ENCODE measurements at regions not wholly inside any gene's neighbourhood (a gene's known extent, or its start where the extent isn't known, plus 50 kb on each side); places are given as distances from the start of the nearest gene placed in this dataset.
"Not testable (repeated sequence)": the region's sequence is repeated elsewhere in the genome, so short reads cannot be mapped to it uniquely, and the experiment has no call there.

DNA sequence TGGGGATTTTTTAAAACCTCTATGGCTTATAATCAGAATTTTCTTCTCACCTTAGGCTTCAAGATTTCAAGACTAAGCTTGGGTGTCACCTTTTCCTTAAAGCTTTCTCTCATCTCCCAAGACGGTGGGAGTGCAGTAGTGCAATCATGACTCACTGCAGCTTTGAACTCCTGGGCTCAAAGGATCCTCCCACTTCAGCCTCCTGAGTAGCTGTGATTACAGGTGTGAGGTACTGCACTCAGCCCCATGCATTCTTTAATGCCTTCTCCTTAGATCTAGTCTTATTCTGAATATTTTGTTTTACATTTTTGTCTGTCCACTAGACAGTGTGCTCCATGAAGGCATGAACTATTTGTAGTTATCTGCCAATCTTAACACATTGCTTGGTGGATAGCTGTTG lies 55.7 kb upstream of the FAT3 start:
- DNase-seq (ENCODE audit: low spot score), result no peak

DNA sequence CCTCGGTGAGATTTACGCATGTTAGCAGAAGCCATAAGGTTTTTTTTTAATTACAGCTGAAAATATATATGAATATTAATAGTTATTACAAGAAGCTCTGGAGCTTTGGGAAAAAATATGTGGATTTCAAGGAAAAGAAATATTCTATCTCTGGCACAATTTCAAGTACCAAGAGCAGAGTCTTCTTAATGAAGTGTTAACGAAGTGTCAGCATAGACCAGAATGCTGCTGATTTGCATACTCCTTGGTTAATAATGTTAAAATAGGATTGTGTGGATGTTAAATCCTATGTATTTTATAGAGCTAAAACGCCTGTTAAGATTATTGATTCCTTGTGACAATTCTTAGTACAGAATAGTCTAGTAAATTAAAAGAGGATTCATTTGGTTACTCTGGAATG lies 57.0 kb upstream of the FAT3 start:
- DNase-seq (ENCODE audit: low spot score), result no peak

DNA sequence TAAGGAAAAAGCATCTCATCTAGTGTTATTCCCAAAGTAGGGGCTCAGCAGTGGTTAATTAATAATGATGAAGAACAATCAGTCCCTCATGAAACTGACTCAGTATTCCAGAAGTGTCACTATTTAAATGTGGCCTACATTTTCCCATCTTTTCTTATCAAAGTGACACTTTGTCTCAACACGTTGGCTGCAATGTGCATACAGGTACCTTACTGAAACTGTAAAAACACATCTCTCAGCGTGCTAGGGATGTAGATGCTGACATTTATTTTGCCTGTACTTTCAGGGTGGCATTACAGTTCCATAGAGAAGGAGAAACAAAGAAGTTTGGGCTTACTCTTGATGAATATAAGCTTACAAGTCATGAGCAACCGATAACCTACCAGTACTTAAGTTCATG lies 58.3 kb upstream of the FAT3 start:
- DNase-seq (ENCODE audit: low spot score), result no peak

DNA sequence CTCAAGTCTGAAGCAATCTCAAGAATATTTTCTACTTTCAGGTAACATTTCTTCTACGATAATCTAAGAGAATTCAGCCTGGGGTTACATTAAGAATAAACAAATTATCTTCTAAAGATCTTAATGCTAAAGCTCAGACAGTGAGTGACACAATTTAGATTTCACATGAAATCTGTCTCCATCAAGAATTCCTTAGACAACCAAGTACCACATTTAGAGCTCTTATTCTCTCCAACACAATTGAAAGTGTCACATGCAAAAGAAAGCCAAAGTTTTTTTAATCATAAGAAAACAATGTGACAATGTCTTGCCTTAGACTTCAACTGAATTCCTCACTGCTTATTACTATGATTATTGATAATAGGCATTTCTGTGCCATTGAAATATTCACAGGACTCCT lies 60.7 kb upstream of the FAT3 start:
- no peak for DNase-seq (ENCODE audit: low spot score)

DNA sequence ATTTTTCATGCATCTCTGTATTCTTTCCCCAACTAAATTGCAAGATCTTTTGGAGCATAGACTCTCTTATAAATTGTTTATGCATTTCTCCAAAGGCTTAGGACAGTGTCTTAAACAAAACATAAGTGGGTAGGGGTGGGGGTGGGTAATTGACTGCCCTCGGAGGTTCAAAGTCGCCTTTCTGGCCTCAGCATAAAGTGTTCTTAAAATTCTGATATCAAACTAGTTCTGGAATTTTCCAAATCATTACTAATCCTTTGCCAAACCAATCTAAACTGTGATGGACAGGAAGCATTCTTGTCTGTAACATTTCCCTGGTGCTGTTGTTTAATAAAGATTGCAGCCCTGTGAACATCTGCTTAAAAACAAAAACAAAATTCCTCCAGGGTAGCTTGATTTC lies 61.8 kb upstream of the FAT3 start:
- DNase-seq (ENCODE audit: low spot score), result no peak

DNA sequence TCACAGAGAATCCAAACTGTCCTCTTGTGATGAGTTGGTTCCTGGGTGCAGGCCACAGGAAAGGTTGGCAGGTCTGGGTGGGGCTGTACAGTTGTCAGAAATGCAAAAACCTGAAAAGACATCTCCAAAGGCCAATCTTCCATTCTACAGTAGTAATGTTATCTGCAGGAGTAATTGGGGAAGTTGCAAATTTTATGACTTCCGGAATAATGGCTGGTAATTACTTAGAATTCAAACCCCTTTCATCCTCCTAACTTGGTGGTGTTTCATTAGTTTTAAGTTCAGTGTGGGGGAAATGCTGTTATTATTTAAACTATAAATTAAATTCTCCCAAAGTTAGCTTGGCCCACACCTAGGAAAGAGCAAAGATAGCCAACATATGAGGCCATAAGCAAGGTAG lies 64.7 kb upstream of the FAT3 start:
- no peak for DNase-seq (ENCODE audit: low spot score)

DNA sequence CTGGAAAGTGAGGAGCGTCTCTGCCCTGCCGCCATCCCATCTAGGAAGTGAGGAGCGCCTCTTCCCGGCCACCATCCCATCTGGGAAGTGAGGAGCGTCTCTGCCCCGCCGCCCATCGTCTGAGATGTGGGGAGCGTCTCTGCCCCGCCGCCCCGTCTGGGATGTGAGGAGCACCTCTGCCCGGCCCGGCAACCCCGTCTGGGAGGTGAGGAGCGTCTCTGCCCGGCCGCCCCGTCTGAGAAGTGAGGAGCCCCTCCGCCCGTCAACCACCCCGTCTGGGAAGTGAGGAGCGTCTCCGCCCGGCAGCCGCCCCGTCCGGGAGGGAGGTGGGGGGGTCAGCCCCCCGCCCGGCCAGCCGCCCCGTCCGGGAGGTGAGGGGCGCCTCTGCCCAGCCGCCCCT lies 67.2 kb upstream of the FAT3 start:
- DNase-seq (ENCODE audit: low spot score), result not testable (repeated sequence)

DNA sequence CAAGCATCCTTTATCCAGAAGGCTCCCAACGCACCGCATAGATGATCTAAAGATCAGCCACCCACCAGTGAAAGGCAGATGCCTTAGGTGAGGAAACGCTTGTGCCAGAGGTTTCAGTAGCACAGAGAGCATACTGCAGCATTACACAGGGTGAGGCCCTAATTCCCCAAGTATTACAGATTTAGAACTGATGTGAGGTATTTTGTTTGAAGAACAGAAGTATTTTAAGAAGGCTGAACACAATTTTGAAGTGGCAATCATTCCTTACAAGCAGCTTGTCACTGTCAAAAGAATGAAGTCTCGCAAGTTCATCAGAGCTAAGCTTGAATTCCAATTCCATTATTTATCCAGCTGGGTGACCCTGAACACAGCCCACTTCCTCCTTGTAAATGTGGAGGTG lies 70.0 kb upstream of the FAT3 start:
- DNase-seq (ENCODE audit: low spot score), result no peak

DNA sequence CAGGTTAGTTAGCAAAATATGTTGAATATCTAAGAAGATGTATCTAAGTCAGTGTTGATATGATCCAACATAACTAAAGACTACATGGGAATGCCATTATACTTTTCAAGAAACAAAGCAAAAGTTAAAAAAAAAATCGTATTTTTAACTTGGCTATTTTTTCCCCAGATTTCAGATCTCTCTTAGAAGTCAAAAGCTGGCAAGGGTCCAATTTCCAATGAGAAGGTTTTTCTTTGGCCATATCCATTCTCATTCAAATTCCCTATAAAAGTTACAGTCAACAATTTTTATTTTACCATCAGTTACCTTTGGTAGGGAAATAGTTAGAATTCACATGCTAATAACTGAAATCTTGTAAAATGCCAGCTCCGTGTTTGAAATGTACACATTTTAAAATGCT lies 70.5 kb upstream of the FAT3 start:
- no peak for DNase-seq (ENCODE audit: low spot score)

DNA sequence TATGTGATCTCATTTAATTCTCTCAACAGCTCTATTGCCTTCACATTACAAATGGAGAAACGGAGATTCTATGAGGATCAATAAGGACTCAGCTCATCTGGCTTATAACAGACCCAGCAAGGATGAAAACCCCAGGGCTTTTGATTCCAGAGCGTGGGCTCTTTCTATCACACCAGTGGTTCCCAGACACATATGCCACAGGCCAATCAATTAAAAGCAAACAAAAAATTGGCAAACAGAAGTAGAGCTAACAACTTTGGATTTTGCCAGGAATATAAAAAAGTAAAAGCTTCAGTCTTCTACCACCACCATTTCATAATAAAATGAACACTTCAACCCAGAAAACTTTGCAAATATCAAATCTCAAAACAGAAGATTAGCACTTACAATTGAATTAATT lies 71.1 kb upstream of the FAT3 start:
- DNase-seq (ENCODE audit: low spot score), result no peak

DNA sequence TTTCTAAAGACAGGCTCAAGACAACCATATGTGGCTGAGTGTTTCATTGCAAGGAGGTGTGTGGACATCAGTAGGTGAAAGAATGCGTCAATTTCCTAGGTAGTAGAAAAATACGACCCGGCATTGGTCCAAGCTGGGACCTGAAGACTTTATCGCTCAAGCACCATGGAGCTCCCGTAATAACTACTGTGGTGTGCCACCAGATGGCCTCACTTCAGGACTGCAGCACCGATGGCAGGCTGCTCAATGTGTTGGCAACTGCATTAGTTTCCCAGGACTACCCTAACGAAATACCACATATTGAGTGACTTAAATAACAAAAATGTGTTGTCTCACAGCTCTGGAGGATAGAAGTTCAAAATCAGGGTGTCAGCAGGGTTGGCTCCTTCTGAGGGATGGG lies 72.4 kb upstream of the FAT3 start:
- DNase-seq (ENCODE audit: low spot score), result no peak

DNA sequence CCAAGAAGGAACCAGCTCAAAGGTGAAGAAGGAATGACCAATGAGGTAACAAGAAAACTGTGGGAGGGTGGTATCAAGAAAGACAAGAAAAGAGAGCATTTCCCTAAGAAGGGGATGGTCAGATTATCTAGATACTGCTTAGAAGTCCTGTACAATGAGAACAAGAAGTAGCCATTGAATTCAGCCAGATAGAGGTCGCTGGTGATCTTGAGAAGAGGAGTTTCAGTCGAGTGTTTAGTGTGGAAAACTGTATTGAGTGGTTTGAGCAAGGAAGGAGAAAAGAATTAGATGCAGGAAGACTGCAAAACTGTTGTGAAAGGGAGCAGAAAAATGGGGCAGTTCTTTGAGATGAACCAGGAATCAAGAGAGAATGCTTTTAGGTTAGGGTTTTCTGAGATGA lies 74.6 kb upstream of the FAT3 start:
- DNase-seq (ENCODE audit: low spot score), result no peak

DNA sequence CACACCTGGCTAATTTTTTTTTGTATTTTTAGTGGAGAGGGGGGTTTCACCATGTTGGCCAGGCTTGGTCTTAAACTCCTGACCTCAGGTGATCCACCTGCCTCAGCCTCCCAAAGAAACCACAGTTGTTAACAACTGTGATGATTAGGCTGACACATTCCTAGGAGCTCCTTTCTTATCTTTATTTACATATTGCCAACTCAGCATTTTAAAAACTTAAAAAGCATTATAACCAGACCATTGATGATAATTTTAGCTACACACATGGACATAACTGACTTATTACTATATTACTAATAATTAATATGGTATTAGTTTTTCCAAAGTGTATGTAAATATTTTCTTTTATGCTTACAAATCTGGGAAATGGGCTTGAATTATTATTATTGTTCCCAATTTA lies 82.9 kb upstream of the FAT3 start:
- no peak for DNase-seq (ENCODE audit: low spot score)

DNA sequence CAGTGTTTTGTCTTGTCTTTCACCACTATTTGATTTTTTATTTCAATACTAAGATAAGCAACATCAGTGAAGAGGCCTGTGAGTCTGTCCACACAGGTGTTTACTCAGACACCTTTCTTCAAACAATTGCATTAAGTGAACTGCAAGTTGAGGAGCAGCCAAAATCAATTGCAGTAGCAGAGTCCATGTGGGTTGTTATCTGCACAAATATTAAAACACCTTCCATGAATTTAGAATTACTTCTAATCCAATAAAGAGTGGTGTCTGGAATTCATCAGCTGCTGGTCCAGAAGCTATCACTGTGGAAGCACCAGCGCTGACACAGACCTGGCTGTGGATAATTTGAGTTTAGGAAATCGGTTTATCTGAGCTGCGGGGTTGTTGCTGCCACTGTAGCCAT lies 83.5 kb upstream of the FAT3 start:
- no peak for DNase-seq (ENCODE audit: low spot score)

DNA sequence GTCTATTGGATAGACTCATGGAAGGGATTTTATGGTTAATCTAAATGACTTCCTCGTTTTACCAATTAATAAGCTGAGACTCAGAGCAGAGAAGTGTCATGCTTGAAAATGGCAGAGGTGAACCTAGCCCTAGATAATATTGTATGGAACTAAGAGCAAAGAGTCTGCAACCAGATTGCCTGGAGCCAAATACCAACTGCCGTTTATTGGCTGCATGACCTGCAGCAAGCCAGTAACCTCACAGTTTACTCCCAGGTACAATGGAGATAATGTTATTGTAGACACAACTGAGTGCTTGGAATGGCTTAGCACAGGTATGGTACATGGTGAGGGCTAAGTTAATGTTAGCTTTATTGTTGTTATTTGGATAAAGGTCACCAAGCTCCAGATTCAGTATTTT lies 84.6 kb upstream of the FAT3 start:
- DNase-seq (ENCODE audit: low spot score), result no peak

DNA sequence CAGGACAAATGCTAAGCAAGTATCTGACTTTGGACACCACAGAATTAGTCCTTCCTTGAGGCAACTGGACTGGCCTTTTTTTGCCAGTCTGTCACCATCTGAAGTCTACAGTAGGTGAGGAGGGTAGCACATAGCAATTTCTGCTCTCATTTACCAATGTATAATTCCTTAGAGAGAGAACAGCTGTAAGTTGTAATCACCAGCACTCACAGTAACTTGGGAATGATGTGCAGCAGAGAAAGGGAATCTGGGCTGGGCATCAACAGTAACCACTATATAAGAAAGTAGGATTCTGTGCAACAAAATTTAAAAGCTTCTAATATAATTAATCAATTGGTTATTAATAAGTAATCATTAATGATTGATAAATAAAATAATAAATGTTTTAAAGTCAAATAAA lies 86.3 kb upstream of the FAT3 start:
- no peak for DNase-seq (ENCODE audit: low spot score)

DNA sequence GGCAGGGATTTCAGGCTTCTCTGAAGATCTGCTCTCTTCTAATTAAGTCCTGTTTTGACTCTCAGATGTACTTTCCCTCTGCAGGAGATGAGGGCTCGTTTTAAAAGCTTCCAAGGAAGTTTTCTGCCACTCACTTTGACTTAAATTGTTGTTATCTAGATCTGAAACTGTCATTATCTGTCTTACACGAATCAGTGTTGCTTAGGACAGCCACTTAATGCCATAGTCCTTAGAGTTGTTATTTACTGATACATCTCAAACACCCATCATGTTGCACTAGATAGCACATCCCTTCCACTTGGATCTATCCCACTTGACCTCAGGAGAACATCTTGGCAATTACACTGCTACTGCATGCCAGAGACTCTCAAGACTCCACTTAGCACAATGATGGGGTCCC lies 86.9 kb upstream of the FAT3 start:
- no peak for DNase-seq (ENCODE audit: low spot score)

DNA sequence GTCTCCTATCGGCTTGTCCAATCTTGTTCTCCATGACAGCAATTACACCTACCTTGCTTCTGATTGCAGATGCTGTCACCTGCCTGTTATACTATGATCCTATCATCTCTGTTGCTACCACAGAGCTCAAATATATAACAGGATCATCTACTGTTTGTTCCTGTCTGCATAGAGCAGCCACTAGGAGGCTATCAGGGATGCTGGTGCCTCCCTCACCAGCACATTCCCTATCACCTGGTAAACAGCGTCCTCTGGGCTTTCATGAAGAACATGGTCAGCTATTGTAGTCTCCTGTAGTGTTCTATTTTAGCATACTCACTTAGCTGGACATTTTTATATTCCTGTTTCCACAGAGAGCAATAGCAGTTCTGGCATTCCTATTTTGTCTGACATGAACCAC lies 87.8 kb upstream of the FAT3 start:
- no peak for DNase-seq (ENCODE audit: low spot score)

DNA sequence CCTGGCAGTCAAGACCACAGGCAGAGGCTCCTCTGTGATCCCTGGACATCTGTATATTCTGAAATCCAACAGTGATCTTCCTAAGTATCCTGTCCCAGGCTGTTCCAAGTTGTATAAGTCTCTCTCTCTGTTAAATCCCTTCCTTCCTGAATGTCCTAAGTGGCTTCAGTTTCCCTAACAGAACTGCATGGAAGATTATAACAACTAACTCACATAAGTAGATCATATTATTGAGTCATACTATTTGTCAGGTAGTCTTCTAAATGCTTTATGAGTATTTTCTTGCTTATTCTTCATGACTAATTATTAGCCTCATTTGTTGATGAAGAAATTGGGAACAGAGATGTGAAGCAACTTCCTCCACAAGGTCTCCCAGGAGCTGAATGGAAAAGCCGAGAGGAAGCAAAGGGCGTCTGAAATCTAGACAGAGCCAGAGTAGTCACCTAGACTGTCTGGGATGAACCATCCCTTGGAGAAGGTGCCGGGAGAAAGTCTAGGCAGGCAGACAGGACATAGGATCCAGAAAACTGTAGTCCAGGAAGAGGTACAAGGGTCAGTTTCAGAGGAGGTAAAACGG lies 93.2 kb upstream of the FAT3 start:
- DNase-seq (ENCODE audit: low spot score), result no peak

DNA sequence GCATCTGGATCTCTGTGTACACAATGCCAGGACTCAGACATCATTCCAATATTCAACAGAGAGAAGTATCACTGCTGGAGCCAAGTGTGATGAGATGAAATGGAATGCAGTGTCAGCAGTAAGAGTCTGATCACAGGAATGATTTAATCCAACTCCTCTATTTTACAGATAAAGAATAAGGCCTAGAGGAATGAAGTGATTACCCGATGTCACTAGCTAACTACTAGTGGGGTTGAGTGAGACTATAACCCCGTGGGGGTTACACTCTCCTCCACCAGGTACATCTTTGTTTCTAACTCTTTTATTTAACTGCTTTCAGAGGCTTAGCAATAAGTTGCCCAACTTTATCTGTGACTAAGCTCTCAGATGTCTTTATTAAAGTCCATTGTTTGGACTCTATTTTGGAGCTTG lies 94.2 kb upstream of the FAT3 start:
- DNase-seq (ENCODE audit: low spot score), result no peak

DNA sequence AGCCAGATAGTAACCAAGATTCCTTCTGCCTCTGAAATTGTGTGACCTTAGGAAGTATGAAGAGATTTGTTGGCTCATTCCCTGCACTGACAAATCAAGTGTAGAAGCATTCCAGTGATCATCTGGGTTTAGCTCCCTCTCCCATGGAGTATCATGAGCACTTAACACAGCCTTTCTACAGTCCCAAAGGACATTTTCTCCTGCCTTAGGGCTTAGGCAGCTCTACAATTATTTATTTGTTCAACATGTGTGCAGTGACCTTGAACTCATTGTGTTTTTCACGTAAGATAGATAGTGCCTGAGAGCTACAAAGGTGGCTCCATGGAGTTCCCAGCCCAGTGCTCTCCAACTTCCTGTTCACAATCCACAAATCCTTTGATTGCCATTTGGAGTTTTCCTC lies 94.8 kb upstream of the FAT3 start:
- no peak for DNase-seq (ENCODE audit: low spot score)

DNA sequence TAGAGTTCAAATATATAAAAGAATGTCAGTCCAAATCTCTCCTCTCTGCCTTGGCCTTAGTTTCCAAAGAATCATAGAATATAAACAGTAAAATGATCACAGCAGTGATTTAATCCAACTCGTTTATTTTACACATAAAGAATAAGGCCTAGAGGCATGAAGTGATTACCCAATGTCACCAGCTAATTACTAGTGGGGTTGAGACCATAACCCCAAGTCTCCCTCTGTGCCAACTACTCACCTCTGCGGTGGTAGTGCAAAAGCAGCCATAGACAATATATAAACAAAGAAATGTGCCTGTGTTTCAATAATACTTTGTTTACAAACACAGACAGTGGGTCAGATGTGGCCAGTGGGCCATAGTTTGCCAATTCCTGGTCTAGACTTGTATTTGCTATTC lies 96.6 kb upstream of the FAT3 start:
- DNase-seq (ENCODE audit: low spot score), result no peak

DNA sequence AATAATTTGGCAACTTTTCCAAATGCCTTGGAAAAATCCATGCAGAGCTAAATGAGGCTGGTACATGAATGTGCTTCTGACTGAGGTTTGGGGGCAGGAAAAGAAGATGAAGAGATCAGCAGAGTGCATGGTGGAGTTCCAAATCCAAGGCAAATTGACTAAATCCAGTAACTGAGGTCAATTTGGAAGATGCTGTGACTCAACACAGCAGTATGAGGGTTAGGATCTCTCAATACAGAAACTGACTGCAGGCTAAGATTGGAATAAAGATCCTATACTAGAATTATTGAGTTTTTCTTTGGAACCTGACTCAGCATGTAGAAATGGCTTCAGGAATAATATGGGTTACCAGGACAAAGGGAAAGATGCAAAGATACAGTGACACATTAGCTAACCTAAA lies 99.3 kb upstream of the FAT3 start:
- DNase-seq (ENCODE audit: low spot score), result no peak

DNA sequence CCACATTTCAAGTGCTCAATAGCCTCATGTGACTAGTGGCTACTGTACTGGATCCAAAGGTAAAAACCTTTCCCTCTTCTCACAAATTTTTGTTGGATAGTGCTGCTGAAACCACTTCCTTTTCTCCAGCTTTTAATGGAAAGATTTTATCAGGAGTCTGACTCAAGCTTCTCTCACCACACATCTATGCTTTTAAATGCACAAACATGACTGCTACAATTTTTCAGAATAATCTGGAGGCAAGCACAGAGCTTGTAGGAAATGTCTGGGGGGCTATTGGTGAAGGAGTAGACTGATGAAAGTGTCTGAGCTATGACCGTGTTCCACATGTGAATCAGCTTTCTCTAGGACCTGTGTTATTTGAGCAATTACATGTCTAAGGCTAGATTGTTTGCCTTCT lies 101.1 kb upstream of the FAT3 start:
- no peak for DNase-seq (ENCODE audit: low spot score)

DNA sequence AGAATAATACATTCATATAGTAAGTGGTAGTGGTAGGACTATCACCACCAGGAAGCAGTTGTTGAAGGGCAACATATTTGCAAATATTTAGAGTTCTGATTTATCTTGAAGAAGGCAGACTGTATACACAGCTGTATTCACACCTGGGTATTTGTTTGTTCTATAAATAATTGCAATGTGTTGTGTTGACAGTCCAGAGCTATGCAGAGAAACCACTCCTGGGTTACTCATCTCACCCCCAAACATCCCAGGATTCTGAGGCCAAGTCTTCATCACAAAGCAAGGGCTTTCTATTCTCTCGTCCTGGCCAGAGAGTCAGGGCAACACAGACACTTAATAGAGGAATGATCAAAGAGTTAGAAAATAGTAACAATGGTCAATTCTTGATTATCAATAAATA lies 102.1 kb upstream of the FAT3 start:
- no peak for DNase-seq (ENCODE audit: low spot score)
